HCT116 (cell line): ENCODE measurements at regions not wholly inside any gene's neighbourhood (a gene's known extent, or its start where the extent isn't known, plus 50 kb on each side); places are given as distances from the start of the nearest gene placed in this dataset.

ENCODE experiments used
- ATAC-seq: fragments of 200-7000 bp; cut with Tn5 transposase; 2 replicates; pipeline ENCODE4 v1.9.1; 2020; ENCODE audit warnings: mild to moderate bottlenecking, moderate library complexity
- BruUV-seq: library from RNA; stranded (reverse); fragments of 400-500 nt; replicated peaks from 2 replicates; lab custom pipeline; 2021; lab: Mats Ljungman, UMichigan
- CTCF ChIA-PET: fragments of 300-600 bp; sonication (Branson Sonifier 250); formaldehyde crosslinking; loops from one replicate; lab custom pipeline; 2021; ENCODE audit warnings: antibody characterized with exemption; lab: Charles Lee
- POLR2A ChIA-PET: fragments of 300-600, 350-600 bp; sonication (Branson Sonifier 250); formaldehyde crosslinking; loops from one replicate; lab custom pipeline; 2021; ENCODE audit warnings: antibody characterized with exemption; lab: Charles Lee
- RAD21 ChIA-PET, 2 experiments: fragments of 300-600 bp; sonication (Branson Sonifier 250); formaldehyde crosslinking; loops; one replicate each; lab custom pipeline; 2023; ENCODE audit warnings: low total read pairs in 2 of 2; ENCODE audit not compliant: uncharacterized antibody in 2 of 2, unreplicated experiment in 2 of 2, low non-redundant PET in 1 of 2; lab: Charles Lee
- DNase-seq: peaks from one replicate; pipeline ENCODE4 v3.0.0-alpha.2; 2010; ENCODE audit warnings: low read depth, low spot score
- H2AFZ ChIP-seq: fragments of 200-600 bp; shearing (Covaris generic), sonication (generic); 2 replicates; pipeline ENCODE4 v1.6.1; 2017; ENCODE audit warnings: low read depth, mixed run types, mixed read lengths, antibody characterized with exemption, low read length; ENCODE audit not compliant: poor library complexity, severe bottlenecking
- H3K27ac ChIP-seq: 2 replicates; pipeline ENCODE4 v1.5.1; 2012; ENCODE audit warnings: low read depth, low read length
- H3K27me3 ChIP-seq: fragments of 200-600 bp; sonication (generic); 2 replicates; pipeline ENCODE4 v1.6.1; 2016; ENCODE audit warnings: mixed run types, low read length, mixed read lengths; ENCODE audit not compliant: insufficient read depth
- H3K36me3 ChIP-seq, 2 experiments: fragments of 200-500 bp in 1 of 2; fragments of 200-600 bp in 1 of 2; sonication (Bioruptor generic) in 1 of 2; sonication (generic) in 1 of 2; 2 replicates each; pipeline versions ENCODE4 v1.5.1 to v1.6.1; 2014 to 2016; ENCODE audit warnings: low read length in 2 of 2, inconsistent platforms in 1 of 2, mixed read lengths in 1 of 2, mixed run types in 1 of 2; ENCODE audit not compliant: insufficient read depth in 2 of 2, control insufficient read depth in 1 of 2
- H3K4me1 ChIP-seq, 2 experiments: fragments of 200-600 bp in 1 of 2; sonication (generic) in 1 of 2; 2 replicates each; pipeline versions ENCODE4 v1.5.1 to v1.6.1; 2012 to 2017; ENCODE audit warnings: low read length in 2 of 2, inconsistent platforms in 1 of 2, mild to moderate bottlenecking in 1 of 2, mixed read lengths in 1 of 2, mixed run types in 1 of 2, moderate library complexity in 1 of 2; ENCODE audit not compliant: insufficient read depth in 2 of 2, control insufficient read depth in 1 of 2
- H3K4me2 ChIP-seq: fragments of 200-600 bp; sonication (generic); 2 replicates; pipeline ENCODE4 v1.6.1; 2017; ENCODE audit warnings: mixed run types, low read length, mixed read lengths
- H3K4me3 ChIP-seq, 2 experiments: fragments of 200-600 bp in 1 of 2; sonication (generic) in 1 of 2; replicated peaks in 1 of 2; 2 replicates each; pipeline ENCODE4 v1.5.1; 2011 to 2016; ENCODE audit warnings: low read length in 2 of 2, control low read depth in 1 of 2, low read depth in 1 of 2, mild to moderate bottlenecking in 1 of 2, mixed read lengths in 1 of 2, mixed run types in 1 of 2
- H3K79me2 ChIP-seq: fragments of 200-600 bp; sonication (generic); 2 replicates; pipeline ENCODE4 v1.6.1; 2017; ENCODE audit warnings: mild to moderate bottlenecking, mixed run types, low read length, moderate library complexity, mixed read lengths; ENCODE audit not compliant: insufficient read depth
- H3K9ac ChIP-seq: fragments of 200-600 bp; sonication (generic); 2 replicates; pipeline ENCODE4 v1.6.1; 2016; ENCODE audit warnings: low read length, mixed read lengths
- H3K9me2 ChIP-seq: fragments of 200-600 bp; sonication (generic), shearing (Covaris generic); 2 replicates; pipeline ENCODE4 v1.6.1; 2017; ENCODE audit warnings: mixed run types, mild to moderate bottlenecking, moderate library complexity; ENCODE audit not compliant: insufficient read depth
- H3K9me3 ChIP-seq, 2 experiments: fragments of 200-500 bp in 1 of 2; fragments of 200-600 bp in 1 of 2; sonication (Bioruptor generic) in 1 of 2; sonication (generic) in 1 of 2; 2 replicates each; pipeline ENCODE4 v1.6.1; 2014 to 2017; ENCODE audit warnings: low read length in 2 of 2, mixed read lengths in 2 of 2, inconsistent platforms in 1 of 2, low read depth in 1 of 2, mild to moderate bottlenecking in 1 of 2, mixed run types in 1 of 2, moderate library complexity in 1 of 2; ENCODE audit not compliant: control insufficient read depth in 1 of 2, insufficient read depth in 1 of 2
- H4K20me1 ChIP-seq: fragments of 200-600 bp; sonication (generic), shearing (Covaris generic); 2 replicates; pipeline ENCODE4 v1.6.1; 2017; ENCODE audit warnings: mixed run types, mild to moderate bottlenecking, moderate library complexity; ENCODE audit not compliant: insufficient read depth
- ATF3 ChIP-seq: IDR thresholded peaks from 2 replicates; pipeline ENCODE4 v1.6.1; 2012
- CBX3 ChIP-seq: IDR thresholded peaks from 2 replicates; pipeline ENCODE4 v1.6.1; 2012; ENCODE audit warnings: low read depth
- CTCF ChIP-seq, 3 experiments: fragments of 200-600 bp in 1 of 3; sonication (generic) in 1 of 3; IDR thresholded peaks in 2 of 3; conservative IDR thresholded peaks in 1 of 3; 2 replicates each; pipeline ENCODE4 v1.5.1; 2012 to 2017; ENCODE audit warnings: low read depth in 2 of 3, low read length in 2 of 3, antibody characterized with exemption in 1 of 3, borderline replicate concordance in 1 of 3, control low read depth in 1 of 3, mild to moderate bottlenecking in 1 of 3, mixed read lengths in 1 of 3, mixed run types in 1 of 3, moderate library complexity in 1 of 3; ENCODE audit not compliant: insufficient read depth in 1 of 3
- ELF1 ChIP-seq: IDR thresholded peaks from 2 replicates; pipeline ENCODE4 v1.6.1; 2012; ENCODE audit warnings: low read depth, borderline replicate concordance
- EZH2 ChIP-seq: fragments of 200-600 bp; sonication (generic); IDR thresholded peaks from 2 replicates; pipeline ENCODE4 v1.6.1; 2017; ENCODE audit warnings: antibody characterized with exemption, mixed run types
- EZH2phosphoT487 ChIP-seq: fragments of 200-600 bp; IDR thresholded peaks from 2 replicates; pipeline ENCODE4 v1.6.1; 2018; ENCODE audit warnings: antibody characterized with exemption, borderline replicate concordance
- FOSL1 ChIP-seq: IDR thresholded peaks from 2 replicates; pipeline ENCODE4 v1.6.1; 2012; ENCODE audit warnings: low read depth
- JUND ChIP-seq: IDR thresholded peaks from 2 replicates; pipeline ENCODE4 v1.6.1; 2012
- RAD21 ChIP-seq: IDR thresholded peaks from 2 replicates; pipeline ENCODE4 v1.6.1; 2012; ENCODE audit warnings: low read depth, mild to moderate bottlenecking
- REST ChIP-seq: IDR thresholded peaks from 2 replicates; pipeline ENCODE4 v1.6.1; 2012; ENCODE audit warnings: low read depth
- SP1 ChIP-seq: IDR thresholded peaks from 2 replicates; pipeline ENCODE4 v1.6.1; 2012; ENCODE audit warnings: low read depth
- SRF ChIP-seq: IDR thresholded peaks from 2 replicates; pipeline ENCODE4 v1.6.1; 2012; ENCODE audit warnings: low read depth
- YY1 ChIP-seq: IDR thresholded peaks from 2 replicates; pipeline ENCODE4 v1.6.1; 2011; ENCODE audit warnings: low read length, low read depth, moderate library complexity, mild to moderate bottlenecking; ENCODE audit not compliant: insufficient replicate concordance; ENCODE audit errors: extremely low read depth
- ZBTB33 ChIP-seq: IDR thresholded peaks from 2 replicates; pipeline ENCODE4 v1.6.1; 2011; ENCODE audit warnings: mild to moderate bottlenecking, low read length, moderate library complexity; ENCODE audit not compliant: insufficient replicate concordance; ENCODE audit errors: extremely low read depth
- ZFX ChIP-seq: fragments of 450-650 bp; IDR thresholded peaks from 2 replicates; pipeline ENCODE4 v1.6.1; 2017
- intact Hi-C: fragments of 100-400 bp; cut with micrococcal nuclease; formaldehyde crosslinking; loops from 2 replicates; pipeline ENCODE4 v1.10.0; 2022

- ChIA-PET RAD21 (no interaction called here), CTCF (no interaction called here), POLR2A (no interaction called here)
- no peak overlapping the region for H3K4me3 ChIP-seq
- DNase-seq: no peak
- intact Hi-C loops: no loop called here
- H3K36me3 ChIP-seq: no peaks in the 10 kb centered on the region
- TF ChIP-seq YY1: no peak
- no peak for TF ChIP-seq CBX3
- no peak for TF ChIP-seq FOSL1
- no peak for TF ChIP-seq EZH2phosphoT487
- no peak for TF ChIP-seq ZBTB33
- no peak for TF ChIP-seq ELF1
- no peak for TF ChIP-seq CTCF (IDR thresholded peaks at IDR 0.05 in 2 of 3, conservative IDR thresholded peaks at IDR 0.05 in 1 of 3; ENCODE audit: borderline replicate concordance in 1 of 3, insufficient read depth in 1 of 3, low read depth in 2 of 3, low read length in 2 of 3)
- TF ChIP-seq RAD21: no peak
- TF ChIP-seq REST: no peak
- TF ChIP-seq EZH2: no peak
- TF ChIP-seq SRF: no peak
- no peak for TF ChIP-seq SP1
- TF ChIP-seq ATF3: no peak
- no peak for TF ChIP-seq ZFX
- TF ChIP-seq JUND: no peak
- peaks cover 81% of the 10 kb centered on the region for H3K27me3 ChIP-seq
- H3K27ac ChIP-seq: no peak overlapping the region
- H3K4me1 ChIP-seq: no peaks in the 10 kb centered on the region
- H3K9me3 ChIP-seq: no peaks in the 10 kb centered on the region
- H3K4me2 ChIP-seq: no peak overlapping the region
- H3K79me2 ChIP-seq: no peaks in the 10 kb centered on the region
- ATAC-seq: no peak
- H2AFZ ChIP-seq: no peak overlapping the region
- no peaks in the 10 kb centered on the region for H3K9me2 ChIP-seq
- BruUV-seq: no TSS peak
- H4K20me1 ChIP-seq: no peaks in the 10 kb centered on the region
- no peak overlapping the region for H3K9ac ChIP-seq
Measured at GRCh38 chr10:126732868-126733267, 62.4 kb upstream of the C10orf90 start.
